ENCODE measurements at regions not wholly inside any gene's neighbourhood (a gene's known extent, or its start where the extent isn't known, plus 50 kb on each side); places are given as distances from the start of the nearest gene placed in this dataset.
"Not testable (repeated sequence)": the region's sequence is repeated elsewhere in the genome, so short reads cannot be mapped to it uniquely, and the experiment has no call there.

- Histone ChIP-seq H3K9me3 (ENCODE audit: low read length) (no peaks in the 10 kb centered on the region), H3K4me3 (ENCODE audit: low read length) (no peak overlapping the region), H3K27me3 (ENCODE audit: insufficient read depth, low read length) (no peaks in the 10 kb centered on the region), H3K36me3 (ENCODE audit: insufficient read depth, low read length) (no peaks in the 10 kb centered on the region), H2AFZ (ENCODE audit: low read depth, low read length) (no peak overlapping the region), H3K4me1 (ENCODE audit: insufficient read depth, low read length) (no peaks in the 10 kb centered on the region)
Observed at GRCh38 chr7:67912437-67912836, 915.8 kb downstream of the TYW1 start.

- no peaks in the 10 kb centered on the region for H3K4me1 ChIP-seq (ENCODE audit: insufficient read depth, low read length)
Observed at GRCh38 chr7:67913604-67914003, 917.0 kb downstream of the TYW1 start.

GRCh38 chr7:67916111-67916510, 919.5 kb downstream of the TYW1 start:
- not testable (repeated sequence) for H3K36me3 ChIP-seq (ENCODE audit: insufficient read depth, low read length); H3K4me1 ChIP-seq (ENCODE audit: insufficient read depth, low read length); H3K4me3 ChIP-seq (ENCODE audit: low read length); H3K27me3 ChIP-seq (ENCODE audit: insufficient read depth, low read length); H2AFZ ChIP-seq (ENCODE audit: low read depth, low read length); H3K9me3 ChIP-seq (ENCODE audit: low read length)

More at GRCh38 chr7:67913604-67914003, 917.0 kb downstream of the TYW1 start:
- Histone ChIP-seq H3K27me3 (ENCODE audit: insufficient read depth, low read length) (no peaks in the 10 kb centered on the region), H3K4me3 (ENCODE audit: low read length) (no peak overlapping the region), H3K36me3 (ENCODE audit: insufficient read depth, low read length) (no peaks in the 10 kb centered on the region), H3K9me3 (ENCODE audit: low read length) (no peaks in the 10 kb centered on the region), H2AFZ (ENCODE audit: low read depth, low read length) (no peak overlapping the region)

GRCh38 chr7:67916571-67917436, 920.2 kb downstream of the TYW1 start:
- H3K4me1 ChIP-seq (ENCODE audit: insufficient read depth, low read length), result no peaks in the 10 kb centered on the region
- H3K4me3 ChIP-seq (ENCODE audit: low read length), result no peak overlapping the region
- H3K9me3 ChIP-seq (ENCODE audit: low read length), result no peaks in the 10 kb centered on the region
- no peak overlapping the region for H2AFZ ChIP-seq (ENCODE audit: low read depth, low read length)
- H3K36me3 ChIP-seq (ENCODE audit: insufficient read depth, low read length), result no peaks in the 10 kb centered on the region
- no peaks in the 10 kb centered on the region for H3K27me3 ChIP-seq (ENCODE audit: insufficient read depth, low read length)

- Histone ChIP-seq H3K36me3 (ENCODE audit: insufficient read depth, low read length) (no peaks in the 10 kb centered on the region), H2AFZ (ENCODE audit: low read depth, low read length) (no peak overlapping the region)
Observed at GRCh38 chr7:67917437-67917755, 920.8 kb downstream of the TYW1 start.

GRCh38 chr7:67918158-67918557, 921.5 kb downstream of the TYW1 start:
- H3K9me3 ChIP-seq (ENCODE audit: low read length), result no peaks in the 10 kb centered on the region
- no peaks in the 10 kb centered on the region for H3K27me3 ChIP-seq (ENCODE audit: insufficient read depth, low read length)
- H3K4me1 ChIP-seq (ENCODE audit: insufficient read depth, low read length), result no peaks in the 10 kb centered on the region
- no peak overlapping the region for H2AFZ ChIP-seq (ENCODE audit: low read depth, low read length)
- no peaks in the 10 kb centered on the region for H3K36me3 ChIP-seq (ENCODE audit: insufficient read depth, low read length)
- no peak overlapping the region for H3K4me3 ChIP-seq (ENCODE audit: low read length)

More at GRCh38 chr7:67917437-67917755, 920.8 kb downstream of the TYW1 start:
- Histone ChIP-seq H3K9me3 (ENCODE audit: low read length) (no peaks in the 10 kb centered on the region), H3K27me3 (ENCODE audit: insufficient read depth, low read length) (no peaks in the 10 kb centered on the region), H3K4me1 (ENCODE audit: insufficient read depth, low read length) (no peaks in the 10 kb centered on the region), H3K4me3 (ENCODE audit: low read length) (no peak overlapping the region)

- Histone ChIP-seq H3K4me3 (ENCODE audit: low read length) (no peak overlapping the region), H2AFZ (ENCODE audit: low read depth, low read length) (no peak overlapping the region), H3K9me3 (ENCODE audit: low read length) (no peaks in the 10 kb centered on the region), H3K4me1 (ENCODE audit: insufficient read depth, low read length) (no peaks in the 10 kb centered on the region), H3K36me3 (ENCODE audit: insufficient read depth, low read length) (no peaks in the 10 kb centered on the region), H3K27me3 (ENCODE audit: insufficient read depth, low read length) (no peaks in the 10 kb centered on the region)
Observed at GRCh38 chr7:67923286-67923685, 926.7 kb downstream of the TYW1 start.

- no peak overlapping the region for H3K4me3 ChIP-seq (ENCODE audit: low read length)
- H2AFZ ChIP-seq (ENCODE audit: low read depth, low read length), result no peak overlapping the region
Observed at GRCh38 chr7:67928141-67928540, 931.5 kb downstream of the TYW1 start.

GRCh38 chr7:67936447-67936846, 939.8 kb downstream of the TYW1 start:
- H2AFZ ChIP-seq (ENCODE audit: low read depth, low read length); H3K36me3 ChIP-seq (ENCODE audit: insufficient read depth, low read length); H3K27me3 ChIP-seq (ENCODE audit: insufficient read depth, low read length); H3K9me3 ChIP-seq (ENCODE audit: low read length); H3K4me1 ChIP-seq (ENCODE audit: insufficient read depth, low read length); H3K4me3 ChIP-seq (ENCODE audit: low read length): not testable (repeated sequence)

More at GRCh38 chr7:67928141-67928540, 931.5 kb downstream of the TYW1 start:
- no peaks in the 10 kb centered on the region for H3K27me3 ChIP-seq (ENCODE audit: insufficient read depth, low read length)
- H3K36me3 ChIP-seq (ENCODE audit: insufficient read depth, low read length), result no peaks in the 10 kb centered on the region
- H3K9me3 ChIP-seq (ENCODE audit: low read length), result no peaks in the 10 kb centered on the region
- H3K4me1 ChIP-seq (ENCODE audit: insufficient read depth, low read length), result no peaks in the 10 kb centered on the region

- H3K9me3 ChIP-seq (ENCODE audit: low read length), result no peaks in the 10 kb centered on the region
- no peak overlapping the region for H3K4me3 ChIP-seq (ENCODE audit: low read length)
- peaks cover 9% of the 10 kb centered on the region for H3K4me1 ChIP-seq (ENCODE audit: insufficient read depth, low read length)
- H2AFZ ChIP-seq (ENCODE audit: low read depth, low read length), result no peak overlapping the region
- H3K27me3 ChIP-seq (ENCODE audit: insufficient read depth, low read length), result no peaks in the 10 kb centered on the region
- H3K36me3 ChIP-seq (ENCODE audit: insufficient read depth, low read length), result no peaks in the 10 kb centered on the region
Observed at GRCh38 chr7:67940400-67940799, 943.8 kb downstream of the TYW1 start.

- no peak overlapping the region for H3K4me3 ChIP-seq (ENCODE audit: low read length)
- no peak overlapping the region for H2AFZ ChIP-seq (ENCODE audit: low read depth, low read length)
- H3K9me3 ChIP-seq (ENCODE audit: low read length), result no peaks in the 10 kb centered on the region
- no peaks in the 10 kb centered on the region for H3K36me3 ChIP-seq (ENCODE audit: insufficient read depth, low read length)
- no peaks in the 10 kb centered on the region for H3K4me1 ChIP-seq (ENCODE audit: insufficient read depth, low read length)
- no peaks in the 10 kb centered on the region for H3K27me3 ChIP-seq (ENCODE audit: insufficient read depth, low read length)
Observed at GRCh38 chr7:67947191-67947590, 950.6 kb downstream of the TYW1 start.

GRCh38 chr7:67947646-67948045, 951.0 kb downstream of the TYW1 start:
- Histone ChIP-seq H3K4me1 (ENCODE audit: insufficient read depth, low read length) (no peaks in the 10 kb centered on the region), H3K36me3 (ENCODE audit: insufficient read depth, low read length) (no peaks in the 10 kb centered on the region), H3K4me3 (ENCODE audit: low read length) (no peak overlapping the region), H2AFZ (ENCODE audit: low read depth, low read length) (no peak overlapping the region), H3K27me3 (ENCODE audit: insufficient read depth, low read length) (no peaks in the 10 kb centered on the region), H3K9me3 (ENCODE audit: low read length) (no peaks in the 10 kb centered on the region)

GRCh38 chr7:67950321-67951083, 953.9 kb downstream of the TYW1 start:
- Histone ChIP-seq H2AFZ (ENCODE audit: low read depth, low read length) (no peak overlapping the region), H3K4me3 (ENCODE audit: low read length) (no peak overlapping the region), H3K27me3 (ENCODE audit: insufficient read depth, low read length) (no peaks in the 10 kb centered on the region), H3K9me3 (ENCODE audit: low read length) (no peaks in the 10 kb centered on the region), H3K36me3 (ENCODE audit: insufficient read depth, low read length) (no peaks in the 10 kb centered on the region), H3K4me1 (ENCODE audit: insufficient read depth, low read length) (no peaks in the 10 kb centered on the region)
